ENCODE measurements at regions not wholly inside any gene's neighbourhood (a gene's known extent, or its start where the extent isn't known, plus 50 kb on each side); places are given as distances from the start of the nearest gene placed in this dataset.

- no peak overlapping the region for H3K9ac ChIP-seq (ENCODE audit: low read length)
- no peaks in the 10 kb centered on the region for H3K4me1 ChIP-seq (ENCODE audit: control insufficient read depth, insufficient read depth, low read length)
- peaks cover 14% of the 10 kb centered on the region for H3K9me3 ChIP-seq (ENCODE audit: control insufficient read depth, insufficient read depth, low read depth, low read length)
- H3K36me3 ChIP-seq (ENCODE audit: control insufficient read depth, insufficient read depth, low read length) = no peaks in the 10 kb centered on the region
- no peaks in the 10 kb centered on the region for H3K27me3 ChIP-seq (ENCODE audit: control insufficient read depth, insufficient read depth, low read length)
- H3K4me3 ChIP-seq (ENCODE audit: low read depth, low read length) = no peak overlapping the region
- no peak overlapping the region for H3K27ac ChIP-seq (ENCODE audit: low read depth, low read length)
These were observed 665.5 kb upstream of the SOX11 start for GRCh38 chr2:5026571-5027234.

DNA sequence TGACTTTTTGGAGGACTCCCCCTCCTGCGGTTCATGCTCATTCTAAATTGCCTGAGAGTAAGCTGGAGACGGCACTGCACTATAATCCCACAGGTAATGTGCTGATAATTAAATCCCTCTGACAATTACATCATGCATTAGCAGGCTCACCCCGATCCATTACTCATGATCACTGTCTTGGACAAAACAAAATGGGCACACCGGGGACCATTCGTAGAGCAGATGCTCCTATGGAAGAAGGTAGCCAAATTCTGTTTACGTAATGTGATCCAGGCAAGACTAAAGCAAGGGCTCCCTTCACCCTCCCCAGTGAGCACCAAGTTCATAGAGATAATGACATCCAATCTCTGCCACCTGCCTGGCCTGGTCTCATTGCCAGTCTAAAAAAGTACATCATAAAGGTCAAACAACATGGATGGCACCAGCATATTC, 657.1 kb upstream of the SOX11 start:
- no peak overlapping the region for H3K9ac ChIP-seq (ENCODE audit: low read length)
- no peaks in the 10 kb centered on the region for H3K36me3 ChIP-seq (ENCODE audit: control insufficient read depth, insufficient read depth, low read length)
- H3K4me3 ChIP-seq (ENCODE audit: low read depth, low read length) = no peak overlapping the region
- no peaks in the 10 kb centered on the region for H3K9me3 ChIP-seq (ENCODE audit: control insufficient read depth, insufficient read depth, low read depth, low read length)
- no peak overlapping the region for H3K27ac ChIP-seq (ENCODE audit: low read depth, low read length)
- H3K27me3 ChIP-seq (ENCODE audit: control insufficient read depth, insufficient read depth, low read length) = no peaks in the 10 kb centered on the region
- no peaks in the 10 kb centered on the region for H3K4me1 ChIP-seq (ENCODE audit: control insufficient read depth, insufficient read depth, low read length)

- no peaks in the 10 kb centered on the region for H3K4me1 ChIP-seq (ENCODE audit: control insufficient read depth, insufficient read depth, low read length)
- H3K9me3 ChIP-seq (ENCODE audit: control insufficient read depth, insufficient read depth, low read depth, low read length) = no peaks in the 10 kb centered on the region
- no peaks in the 10 kb centered on the region for H3K36me3 ChIP-seq (ENCODE audit: control insufficient read depth, insufficient read depth, low read length)
- H3K27me3 ChIP-seq (ENCODE audit: control insufficient read depth, insufficient read depth, low read length) = no peaks in the 10 kb centered on the region
- no peak overlapping the region for H3K27ac ChIP-seq (ENCODE audit: low read depth, low read length)
- no peak overlapping the region for H3K9ac ChIP-seq (ENCODE audit: low read length)
- H3K4me3 ChIP-seq (ENCODE audit: low read depth, low read length) = no peak overlapping the region
These were observed 655.9 kb upstream of the SOX11 start for GRCh38 chr2:5036256-5036655.

- Histone ChIP-seq H3K4me1 (ENCODE audit: control insufficient read depth, insufficient read depth, low read length) (no peaks in the 10 kb centered on the region), H3K27ac (ENCODE audit: low read depth, low read length) (no peak overlapping the region), H3K36me3 (ENCODE audit: control insufficient read depth, insufficient read depth, low read length) (no peaks in the 10 kb centered on the region), H3K27me3 (ENCODE audit: control insufficient read depth, insufficient read depth, low read length) (no peaks in the 10 kb centered on the region), H3K9me3 (ENCODE audit: control insufficient read depth, insufficient read depth, low read depth, low read length) (no peaks in the 10 kb centered on the region), H3K9ac (ENCODE audit: low read length) (no peak overlapping the region), H3K4me3 (ENCODE audit: low read depth, low read length) (no peak overlapping the region)
These were observed 652.8 kb upstream of the SOX11 start for GRCh38 chr2:5039241-5039975.

DNA sequence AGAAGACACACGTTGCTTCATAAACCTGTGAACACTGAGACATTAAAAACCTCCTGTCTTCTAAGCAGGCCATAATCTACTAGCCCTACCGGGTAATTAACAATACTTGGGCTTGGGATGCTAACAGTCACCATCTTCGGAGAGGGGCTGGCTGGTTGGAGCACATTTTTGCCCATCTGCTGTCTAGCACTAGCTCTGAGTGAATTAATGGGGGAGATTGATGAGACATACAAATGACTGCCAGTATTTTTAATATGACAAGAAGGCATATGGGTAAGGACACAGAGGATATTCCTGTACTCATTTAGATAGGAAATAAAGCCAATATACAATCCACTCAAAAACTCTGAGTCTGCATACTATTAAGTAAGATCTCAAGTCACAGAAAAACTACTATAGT, 651.6 kb upstream of the SOX11 start:
- no peaks in the 10 kb centered on the region for H3K36me3 ChIP-seq (ENCODE audit: control insufficient read depth, insufficient read depth, low read length)
- no peaks in the 10 kb centered on the region for H3K9me3 ChIP-seq (ENCODE audit: control insufficient read depth, insufficient read depth, low read depth, low read length)
- H3K27ac ChIP-seq (ENCODE audit: low read depth, low read length) = no peak overlapping the region

DNA sequence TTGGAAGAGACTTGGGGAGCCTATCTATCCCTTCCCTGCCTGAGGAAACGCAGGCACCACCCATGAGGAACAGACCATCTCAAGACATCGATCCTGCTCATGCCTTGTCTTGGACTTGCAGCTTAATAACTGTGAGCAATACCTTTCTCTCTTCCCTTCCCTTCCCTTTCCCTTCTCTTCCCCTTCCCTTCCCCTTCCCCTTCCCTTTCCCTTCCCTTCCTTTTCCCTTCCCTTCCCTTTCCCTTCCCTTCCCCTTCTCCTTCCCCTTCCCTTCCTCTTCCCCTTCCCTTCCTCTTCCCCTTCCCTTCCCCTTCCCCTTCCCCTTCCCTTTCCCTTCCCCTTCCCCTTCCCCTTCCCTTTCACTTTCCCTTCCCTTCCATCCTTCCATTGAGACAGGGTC, 650.7 kb upstream of the SOX11 start:
- H3K4me3 ChIP-seq (ENCODE audit: low read depth, low read length) = no peak overlapping the region
- H3K4me1 ChIP-seq (ENCODE audit: control insufficient read depth, insufficient read depth, low read length) = no peaks in the 10 kb centered on the region
- no peak overlapping the region for H3K27ac ChIP-seq (ENCODE audit: low read depth, low read length)
- no peaks in the 10 kb centered on the region for H3K9me3 ChIP-seq (ENCODE audit: control insufficient read depth, insufficient read depth, low read depth, low read length)
- no peaks in the 10 kb centered on the region for H3K27me3 ChIP-seq (ENCODE audit: control insufficient read depth, insufficient read depth, low read length)
- no peaks in the 10 kb centered on the region for H3K36me3 ChIP-seq (ENCODE audit: control insufficient read depth, insufficient read depth, low read length)
- H3K9ac ChIP-seq (ENCODE audit: low read length) = no peak overlapping the region

More for the DNA sequence above, 651.6 kb upstream of the SOX11 start:
- Histone ChIP-seq H3K4me1 (ENCODE audit: control insufficient read depth, insufficient read depth, low read length) (no peaks in the 10 kb centered on the region), H3K27me3 (ENCODE audit: control insufficient read depth, insufficient read depth, low read length) (no peaks in the 10 kb centered on the region), H3K4me3 (ENCODE audit: low read depth, low read length) (no peak overlapping the region), H3K9ac (ENCODE audit: low read length) (no peak overlapping the region)

DNA sequence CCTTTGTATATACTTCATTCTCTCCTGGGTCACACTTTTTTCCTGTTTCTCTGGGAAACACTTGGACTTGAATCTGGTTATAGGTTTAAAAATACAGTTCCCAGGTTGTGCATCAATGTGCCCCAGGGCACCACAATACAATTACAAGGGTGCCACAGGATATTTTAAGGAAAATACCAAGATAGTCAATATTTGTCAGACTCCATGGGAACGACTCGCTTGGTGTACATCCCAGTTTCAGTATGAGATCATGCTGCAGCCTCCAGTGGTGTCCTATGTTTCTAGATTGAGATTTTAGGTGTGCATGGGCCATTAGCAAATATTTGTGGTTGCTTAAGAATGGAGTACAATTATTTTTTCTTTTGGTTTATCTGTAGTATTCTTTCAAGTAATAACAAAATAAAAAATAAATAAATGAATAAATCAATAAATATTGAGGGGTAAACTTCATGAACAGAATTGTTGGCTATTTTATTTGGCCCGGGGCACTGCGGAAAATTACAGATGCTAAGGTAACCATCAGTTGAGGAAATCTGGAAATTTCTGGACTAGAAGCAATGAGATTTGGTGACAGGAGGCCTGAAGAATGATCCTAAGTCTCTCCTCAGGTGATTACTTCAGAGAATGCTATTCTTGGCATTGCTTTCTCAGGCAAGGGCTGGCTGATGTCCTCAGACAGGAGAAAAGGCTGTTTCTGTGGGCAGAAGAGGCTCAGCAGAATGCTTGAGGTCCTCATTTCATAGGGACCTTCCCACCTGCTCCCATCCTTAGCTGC, 649.3 kb upstream of the SOX11 start:
- H3K36me3 ChIP-seq (ENCODE audit: control insufficient read depth, insufficient read depth, low read length) = no peaks in the 10 kb centered on the region
- H3K27ac ChIP-seq (ENCODE audit: low read depth, low read length) = no peak overlapping the region
- H3K9ac ChIP-seq (ENCODE audit: low read length) = no peak overlapping the region
- no peaks in the 10 kb centered on the region for H3K4me1 ChIP-seq (ENCODE audit: control insufficient read depth, insufficient read depth, low read length)
- H3K4me3 ChIP-seq (ENCODE audit: low read depth, low read length) = no peak overlapping the region
- no peaks in the 10 kb centered on the region for H3K9me3 ChIP-seq (ENCODE audit: control insufficient read depth, insufficient read depth, low read depth, low read length)
- H3K27me3 ChIP-seq (ENCODE audit: control insufficient read depth, insufficient read depth, low read length) = no peaks in the 10 kb centered on the region

GRCh38 chr2:5051300-5051699, 640.9 kb upstream of the SOX11 start:
- Histone ChIP-seq H3K9me3 (ENCODE audit: control insufficient read depth, insufficient read depth, low read depth, low read length) (no peaks in the 10 kb centered on the region), H3K36me3 (ENCODE audit: control insufficient read depth, insufficient read depth, low read length) (no peaks in the 10 kb centered on the region), H3K4me1 (ENCODE audit: control insufficient read depth, insufficient read depth, low read length) (no peaks in the 10 kb centered on the region), H3K27ac (ENCODE audit: low read depth, low read length) (no peak overlapping the region), H3K27me3 (ENCODE audit: control insufficient read depth, insufficient read depth, low read length) (no peaks in the 10 kb centered on the region), H3K9ac (ENCODE audit: low read length) (no peak overlapping the region), H3K4me3 (ENCODE audit: low read depth, low read length) (no peak overlapping the region)

- Histone ChIP-seq H3K27me3 (ENCODE audit: control insufficient read depth, insufficient read depth, low read length) (no peaks in the 10 kb centered on the region), H3K9me3 (ENCODE audit: control insufficient read depth, insufficient read depth, low read depth, low read length) (no peaks in the 10 kb centered on the region)
These were observed 639.3 kb upstream of the SOX11 start for GRCh38 chr2:5052905-5053304.

GRCh38 chr2:5057891-5058351, 634.3 kb upstream of the SOX11 start:
- Histone ChIP-seq H3K27ac (ENCODE audit: low read depth, low read length) (no peak overlapping the region), H3K9ac (ENCODE audit: low read length) (no peak overlapping the region), H3K4me1 (ENCODE audit: control insufficient read depth, insufficient read depth, low read length) (no peaks in the 10 kb centered on the region), H3K4me3 (ENCODE audit: low read depth, low read length) (no peak overlapping the region), H3K36me3 (ENCODE audit: control insufficient read depth, insufficient read depth, low read length) (no peaks in the 10 kb centered on the region), H3K27me3 (ENCODE audit: control insufficient read depth, insufficient read depth, low read length) (no peaks in the 10 kb centered on the region), H3K9me3 (ENCODE audit: control insufficient read depth, insufficient read depth, low read depth, low read length) (no peaks in the 10 kb centered on the region)

More at GRCh38 chr2:5052905-5053304, 639.3 kb upstream of the SOX11 start:
- Histone ChIP-seq H3K4me1 (ENCODE audit: control insufficient read depth, insufficient read depth, low read length) (no peaks in the 10 kb centered on the region), H3K36me3 (ENCODE audit: control insufficient read depth, insufficient read depth, low read length) (no peaks in the 10 kb centered on the region), H3K4me3 (ENCODE audit: low read depth, low read length) (no peak overlapping the region), H3K27ac (ENCODE audit: low read depth, low read length) (no peak overlapping the region), H3K9ac (ENCODE audit: low read length) (no peak overlapping the region)

GRCh38 chr2:5060956-5061355, 631.2 kb upstream of the SOX11 start:
- no peak overlapping the region for H3K27ac ChIP-seq (ENCODE audit: low read depth, low read length)

More at GRCh38 chr2:5060956-5061355, 631.2 kb upstream of the SOX11 start:
- no peaks in the 10 kb centered on the region for H3K9me3 ChIP-seq (ENCODE audit: control insufficient read depth, insufficient read depth, low read depth, low read length)
- no peak overlapping the region for H3K9ac ChIP-seq (ENCODE audit: low read length)
- no peaks in the 10 kb centered on the region for H3K36me3 ChIP-seq (ENCODE audit: control insufficient read depth, insufficient read depth, low read length)
- H3K27me3 ChIP-seq (ENCODE audit: control insufficient read depth, insufficient read depth, low read length) = no peaks in the 10 kb centered on the region
- H3K4me3 ChIP-seq (ENCODE audit: low read depth, low read length) = no peak overlapping the region
- peaks cover 16% of the 10 kb centered on the region for H3K4me1 ChIP-seq (ENCODE audit: control insufficient read depth, insufficient read depth, low read length)

Measured in HUES6 (cell line).